WTC11 (cell line): ENCODE measurements at regions not wholly inside any gene's neighbourhood (a gene's known extent, or its start where the extent isn't known, plus 50 kb on each side); places are given as distances from the start of the nearest gene placed in this dataset.
A peak's percentile ranks its signal among the peaks of the same experiment; 100 is the strongest.

Experiments
- ATAC-seq: fragments of 200-7000 bp; cut with Tn5 transposase; 2 replicates; pipeline ENCODE4 v1.10.0; 2021; ENCODE audit warnings: mild to moderate bottlenecking, moderate library complexity
- CTCF ChIA-PET: fragments of 300-600 bp; sonication (Branson Sonifier 250); formaldehyde crosslinking; loops from one replicate; lab custom pipeline; 2021; ENCODE audit warnings: antibody characterized with exemption; lab: Charles Lee
- POLR2A ChIA-PET: fragments of 350-600 bp; sonication (Branson Sonifier 250); formaldehyde crosslinking; loops from one replicate; lab custom pipeline; 2021; ENCODE audit warnings: antibody characterized with exemption; lab: Charles Lee
- DNase-seq: peaks from one replicate; pipeline ENCODE4 v3.0.0; 2021; ENCODE audit warnings: low spot score
- H3K27ac Mint-ChIP-seq: 2 replicates; pipeline ENCODE4 v1.8.0; 2021; ENCODE audit warnings: mixed read lengths
- H3K27me3 Mint-ChIP-seq: 2 replicates; pipeline ENCODE4 v1.8.0; 2021; ENCODE audit warnings: low read depth, mild to moderate bottlenecking, moderate library complexity, mixed read lengths
- H3K36me3 Mint-ChIP-seq: 2 replicates; pipeline ENCODE4 v1.8.0; 2021; ENCODE audit warnings: mixed read lengths
- H3K4me1 Mint-ChIP-seq: 2 replicates; pipeline ENCODE4 v1.8.0; 2022; ENCODE audit warnings: mixed read lengths
- H3K4me3 Mint-ChIP-seq: 2 replicates; pipeline ENCODE4 v1.8.0; 2021; ENCODE audit warnings: mild to moderate bottlenecking, moderate library complexity, mixed read lengths
- H3K9me3 Mint-ChIP-seq: 2 replicates; pipeline ENCODE4 v1.8.0; 2021; ENCODE audit warnings: mixed read lengths
- ATF3 ChIP-seq: sonication (generic); formaldehyde crosslinking; conservative IDR thresholded peaks from 2 replicates; pipeline ENCODE4 v1.8.1; 2022; ENCODE audit warnings: mild to moderate bottlenecking, missing genetic modification reagents
- CTCF ChIP-seq: fragments of 200-600 bp; IDR thresholded peaks from 2 replicates; pipeline ENCODE4 v1.8.0; 2022; ENCODE audit warnings: antibody characterized with exemption
- E2F4 ChIP-seq: sonication (generic); formaldehyde crosslinking; IDR thresholded peaks from 2 replicates; pipeline ENCODE4 v1.8.1; 2022; ENCODE audit warnings: low read depth, mild to moderate bottlenecking, moderate library complexity, missing genetic modification reagents, borderline replicate concordance
- FOXP1 ChIP-seq: sonication (generic); formaldehyde crosslinking; IDR thresholded peaks from 2 replicates; pipeline ENCODE4 v1.8.0; 2022; ENCODE audit warnings: missing genetic modification reagents, mild to moderate bottlenecking, moderate library complexity, borderline replicate concordance
- FOXP4 ChIP-seq: sonication (generic); formaldehyde crosslinking; IDR thresholded peaks from 2 replicates; pipeline ENCODE4 v1.8.0; 2022; ENCODE audit warnings: mild to moderate bottlenecking, missing genetic modification reagents
- HMGXB4 ChIP-seq: sonication (generic); formaldehyde crosslinking; IDR thresholded peaks from 2 replicates; pipeline ENCODE4 v1.8.1; 2023; ENCODE audit warnings: mild to moderate bottlenecking, moderate library complexity, missing genetic modification reagents
- JAZF1 ChIP-seq: fragments of 250-450 bp; sonication (Bioruptor Pico); IDR thresholded peaks from 2 replicates; pipeline ENCODE4 v1.9.0; 2021; ENCODE audit warnings: moderate library complexity, mild to moderate bottlenecking, inconsistent platforms
- MXD4 ChIP-seq: fragments of 250-450 bp; sonication (Bioruptor Pico); IDR thresholded peaks from 2 replicates; pipeline ENCODE4 v1.8.0; 2021; ENCODE audit warnings: mild to moderate bottlenecking, moderate library complexity, borderline replicate concordance
- NFYB ChIP-seq: sonication (generic); formaldehyde crosslinking; conservative IDR thresholded peaks from 2 replicates; pipeline ENCODE4 v1.8.0; 2022; ENCODE audit warnings: low read depth, missing genetic modification reagents
- USF2 ChIP-seq: sonication (generic); formaldehyde crosslinking; IDR thresholded peaks from 2 replicates; pipeline ENCODE4 v1.8.1; 2023; ENCODE audit warnings: mild to moderate bottlenecking, missing genetic modification reagents, moderate library complexity
- ZNF219 ChIP-seq: sonication (generic); formaldehyde crosslinking; IDR thresholded peaks from 2 replicates; pipeline ENCODE4 v1.8.0; 2023; ENCODE audit warnings: missing genetic modification reagents, mild to moderate bottlenecking, borderline replicate concordance
- ZNF423 ChIP-seq: fragments of 250-450 bp; sonication (Bioruptor Pico); IDR thresholded peaks from 2 replicates; pipeline ENCODE4 v2.1.2; 2022; ENCODE audit warnings: mild to moderate bottlenecking, moderate library complexity
- ZNF512 ChIP-seq: sonication (generic); formaldehyde crosslinking; IDR thresholded peaks from 2 replicates; pipeline ENCODE4 v1.8.1; 2022; ENCODE audit warnings: missing genetic modification reagents, borderline replicate concordance
- ZNF532 ChIP-seq: fragments of 250-450 bp; sonication (Bioruptor Pico); IDR thresholded peaks from 2 replicates; pipeline ENCODE4 v1.9.0; 2021; ENCODE audit warnings: mild to moderate bottlenecking, borderline replicate concordance

GRCh38 chr1:22323846-22324504 is 127.7 kb upstream of the ZBTB40 start (continued):
- no peak for TF ChIP-seq ZNF532

- Mint-ChIP-seq H3K9me3 (0 out of 2 replicates have a peak, but pooled peaks cover 3% of the 10 kb centered on the region), H3K27me3 (no peaks in the 10 kb centered on the region; the same call in 1 of the 2 replicates), H3K36me3 (no peaks in the 10 kb centered on the region), H3K4me3 (no peak overlapping the region), H3K4me1 (peaks cover 16% of the 10 kb centered on the region), H3K27ac (no peak overlapping the region)
- no peak for DNase-seq
- no peak for TF ChIP-seq ZNF219
- CTCF ChIA-PET: no interaction called here
- POLR2A ChIA-PET: no interaction called here
- no peak for ATAC-seq
These were observed 125.9 kb upstream of the ZBTB40 start for GRCh38 chr1:22325531-22326371.

GRCh38 chr1:22326372-22326915 is 125.2 kb upstream of the ZBTB40 start:
- ATAC-seq (no peak), DNase-seq (no peak)
- TF ChIP-seq NFYB (CRISPR knock-in tag): no peak
- TF ChIP-seq FOXP4 (CRISPR knock-in tag): no peak
- TF ChIP-seq USF2 (CRISPR knock-in tag): no peak
- no peak for TF ChIP-seq ZNF423 (CRISPR knock-in tag)
- TF ChIP-seq E2F4 (CRISPR knock-in tag): no peak
- no peak for TF ChIP-seq JAZF1 (CRISPR knock-in tag)
- TF ChIP-seq MXD4 (CRISPR knock-in tag): no peak
- TF ChIP-seq ZNF512 (CRISPR knock-in tag): no peak
- TF ChIP-seq ATF3: no peak
- no peak for TF ChIP-seq CTCF
- TF ChIP-seq HMGXB4 (CRISPR knock-in tag): no peak
- no peak for TF ChIP-seq FOXP1
- CTCF ChIA-PET: no interaction called here
- peaks cover 9% of the 10 kb centered on the region for H3K4me1 Mint-ChIP-seq
- peak overlapping the region; percentile 18; the same call in 1 of the 2 replicates for H3K27ac Mint-ChIP-seq
- no peaks in the 10 kb centered on the region for H3K36me3 Mint-ChIP-seq
- no peak overlapping the region for H3K4me3 Mint-ChIP-seq
- H3K27me3 Mint-ChIP-seq: no peaks in the 10 kb centered on the region; the same call in 1 of the 2 replicates
- POLR2A ChIA-PET: no interaction called here
- H3K9me3 Mint-ChIP-seq: 0 out of 2 replicates have a peak, but pooled peaks cover 3% of the 10 kb centered on the region
